Ureter (tissue), 1 donor: ENCODE measurements at regions not wholly inside any gene's neighbourhood (a gene's known extent, or its start where the extent isn't known, plus 50 kb on each side); places are given as distances from the start of the nearest gene placed in this dataset.

Source experiments
- DNase-seq: peaks from one replicate; pipeline ENCODE4 v3.0.0-alpha.2; 2020; ENCODE audit warnings: low spot score
- donor health status: DM: yes; HTN: yes; CAD: no.

GRCh38 chr15:47993051-47993450, 127.7 kb upstream of the SLC24A5 start:
- no peak for DNase-seq

DNA sequence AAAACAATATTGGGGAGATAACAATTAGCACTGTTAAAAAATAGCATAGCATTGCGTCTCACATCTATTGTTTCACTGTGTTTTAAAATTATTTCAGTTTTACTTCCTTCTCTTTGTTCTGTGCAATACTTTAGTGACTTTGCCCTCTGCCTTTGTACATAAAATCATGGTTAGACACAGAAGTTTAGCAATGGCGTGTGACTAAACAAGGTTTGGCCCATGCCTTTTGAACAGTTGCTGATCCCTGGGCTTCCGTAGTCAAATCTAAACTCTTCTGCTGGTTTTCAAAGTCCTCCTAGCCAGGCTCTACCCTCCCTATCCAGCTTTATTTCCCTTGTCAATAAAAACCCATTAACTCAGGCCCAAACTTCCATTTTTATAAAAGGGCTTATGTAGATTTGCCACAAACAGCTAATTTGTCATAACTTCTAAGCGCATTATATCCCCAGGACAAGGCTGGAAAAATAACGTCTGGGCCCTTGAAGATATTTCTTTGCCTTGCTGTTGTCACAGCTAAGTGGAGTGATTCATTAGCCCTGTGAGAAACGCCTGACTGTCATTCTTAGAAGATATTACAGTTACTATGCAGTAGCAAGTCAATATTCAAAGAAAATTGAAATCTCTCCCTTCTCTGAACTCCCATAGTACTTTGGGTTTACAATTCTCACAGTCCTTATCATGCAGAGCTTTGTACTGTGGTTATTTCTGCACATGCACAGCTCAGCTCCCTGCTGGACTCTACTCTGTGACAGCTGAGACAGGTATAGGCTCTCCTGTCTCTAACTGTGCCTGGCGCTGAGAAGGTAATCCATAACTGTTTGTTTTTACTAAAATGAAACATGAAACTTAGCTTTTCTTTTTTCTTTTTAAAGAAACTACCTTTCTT, 123.4 kb upstream of the SLC24A5 start:
- no peak for DNase-seq

DNA sequence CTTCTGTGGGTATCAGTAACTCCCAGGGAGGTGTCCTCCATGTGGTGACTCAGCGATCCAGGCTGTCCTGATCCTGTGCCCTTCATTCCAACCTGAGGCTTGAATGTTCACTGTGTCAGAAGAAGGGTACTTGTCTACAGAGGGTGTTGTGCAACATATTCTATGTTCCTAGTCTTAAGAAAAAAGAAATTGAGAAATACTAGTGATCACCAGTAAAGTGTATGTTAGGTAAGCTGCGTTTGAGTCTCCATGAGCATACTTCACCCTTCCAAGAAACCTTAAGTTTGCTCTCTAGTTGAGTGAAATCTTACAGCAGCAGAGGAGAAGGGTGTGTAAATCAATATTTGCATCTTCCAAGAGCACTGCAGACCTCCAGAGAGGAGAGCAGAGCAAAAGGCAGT, 122.2 kb upstream of the SLC24A5 start:
- no peak for DNase-seq

DNA sequence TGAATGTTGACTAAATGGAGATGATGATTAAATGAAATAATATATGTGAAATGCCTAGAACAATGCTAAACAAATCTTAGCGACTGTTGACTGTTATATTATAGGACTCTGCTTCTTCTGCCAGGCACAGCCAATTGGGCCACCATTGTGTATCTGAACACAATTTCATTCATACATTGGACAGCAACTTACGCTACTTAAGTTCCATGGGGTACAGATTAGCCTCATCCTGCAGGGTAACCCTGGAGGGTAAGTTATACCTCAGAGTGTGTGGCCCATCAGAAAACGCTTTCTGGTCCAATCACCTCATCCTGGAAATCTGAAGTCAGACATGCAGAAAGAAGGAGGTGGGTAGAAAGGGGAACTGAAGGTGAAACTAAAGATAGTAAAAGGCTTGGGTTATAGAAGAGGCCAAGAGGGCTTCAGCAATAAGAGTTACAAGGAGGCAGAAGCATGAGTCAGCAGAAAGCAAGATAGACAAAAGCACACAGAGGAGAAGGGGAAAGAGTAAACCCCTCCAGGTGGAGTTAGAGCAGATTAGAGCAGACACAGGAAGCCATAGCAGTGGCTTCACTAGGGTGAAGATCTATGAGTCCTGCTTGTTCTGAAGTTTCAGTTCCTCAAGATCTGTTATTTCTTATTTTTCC, 119.3 kb upstream of the SLC24A5 start:
- DNase-seq = no peak

DNA sequence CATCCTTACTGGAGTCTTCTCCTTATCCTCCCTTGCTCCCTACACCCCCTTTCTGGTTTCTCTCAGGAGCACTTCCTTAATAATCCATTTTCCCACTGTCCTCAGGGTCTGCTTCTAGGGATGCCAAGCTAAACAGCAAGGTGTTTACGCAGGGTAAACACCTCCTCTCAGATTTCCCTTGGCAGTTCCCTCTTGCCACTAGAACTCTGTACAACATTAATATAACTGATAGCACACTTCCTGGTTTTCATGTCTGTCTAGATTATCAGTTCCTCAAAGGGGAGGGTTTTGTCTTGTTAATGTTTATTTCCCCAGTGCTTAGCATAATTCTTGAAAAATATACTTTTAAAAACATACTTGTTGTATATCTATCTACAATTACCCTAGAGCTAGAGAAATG, 118.0 kb upstream of the SLC24A5 start:
- DNase-seq = no peak

GRCh38 chr15:48003441-48003840, 117.3 kb upstream of the SLC24A5 start:
- no peak for DNase-seq

DNA sequence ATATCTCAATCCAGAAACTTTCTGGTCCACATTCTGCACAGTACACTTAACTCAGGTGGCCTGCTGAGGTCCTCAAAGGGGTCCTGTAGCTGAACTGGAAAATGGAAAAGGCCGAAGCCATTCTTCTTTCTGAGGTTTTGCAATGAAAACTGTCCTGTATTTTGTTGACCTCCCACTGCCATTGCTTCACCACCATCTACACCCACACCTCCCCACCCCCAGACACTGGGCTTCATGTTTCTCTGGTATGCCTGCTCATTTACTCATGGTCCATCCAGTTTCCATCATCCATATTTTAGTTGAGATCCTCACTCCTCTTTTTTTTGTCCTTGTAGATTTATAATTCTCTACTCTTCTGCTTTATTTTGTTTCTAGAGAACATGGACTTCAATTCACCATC, 115.7 kb upstream of the SLC24A5 start:
- DNase-seq = no peak

GRCh38 chr15:48006031-48006511, 114.7 kb upstream of the SLC24A5 start:
- DNase-seq = no peak

- no peak for DNase-seq
These were observed 110.5 kb upstream of the SLC24A5 start for GRCh38 chr15:48010316-48010715.

- DNase-seq = no peak
These were observed 108.6 kb upstream of the SLC24A5 start for GRCh38 chr15:48012191-48012590.

GRCh38 chr15:48016865-48017264, 103.9 kb upstream of the SLC24A5 start:
- DNase-seq = no peak

- peak; percentile 44 for DNase-seq
These were observed 103.0 kb upstream of the SLC24A5 start for GRCh38 chr15:48017747-48018146.

DNA sequence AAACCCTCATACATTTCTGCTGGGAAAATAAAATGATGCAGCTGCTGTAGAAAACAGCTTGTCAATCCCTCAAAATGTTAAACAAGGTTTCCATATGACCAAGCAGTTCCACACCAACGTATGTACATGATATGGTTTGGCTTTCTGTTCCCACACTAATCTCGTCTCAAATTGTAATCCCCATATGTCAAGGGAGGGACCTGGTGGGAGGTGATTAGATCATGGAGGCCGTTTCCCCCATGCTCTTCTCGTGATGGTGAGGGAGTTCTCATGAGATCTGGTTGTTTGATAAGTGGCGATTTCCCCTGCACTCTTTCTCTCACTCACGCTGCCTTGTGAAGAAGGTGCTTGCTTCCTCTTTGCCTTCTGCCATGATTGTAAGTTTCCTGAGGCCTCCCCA, 100.6 kb upstream of the SLC24A5 start:
- DNase-seq = no peak

- no peak for DNase-seq
These were observed 99.3 kb upstream of the SLC24A5 start for GRCh38 chr15:48021336-48022086.

DNA sequence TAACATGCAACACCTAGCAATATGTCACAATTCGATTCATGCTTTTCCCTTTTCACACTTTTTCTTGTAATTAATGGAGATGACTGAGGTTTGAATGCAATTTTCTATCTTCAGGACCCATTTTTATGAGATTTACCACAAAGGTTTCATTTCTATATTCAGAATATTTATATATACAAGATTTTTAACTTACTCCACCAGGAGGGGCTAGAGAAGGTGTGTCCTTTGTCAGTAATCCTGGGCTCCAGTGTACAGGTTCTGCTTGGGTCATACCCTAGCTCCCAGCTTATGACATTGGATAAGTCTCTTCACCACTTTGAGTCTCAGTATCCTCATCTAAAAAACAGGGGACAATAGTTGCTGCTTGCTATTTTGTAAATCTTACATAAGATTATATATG, 95.7 kb upstream of the SLC24A5 start:
- no peak for DNase-seq

GRCh38 chr15:48028712-48029111, 92.1 kb upstream of the SLC24A5 start:
- DNase-seq = no peak

GRCh38 chr15:48029642-48030041, 91.1 kb upstream of the SLC24A5 start:
- no peak for DNase-seq

DNA sequence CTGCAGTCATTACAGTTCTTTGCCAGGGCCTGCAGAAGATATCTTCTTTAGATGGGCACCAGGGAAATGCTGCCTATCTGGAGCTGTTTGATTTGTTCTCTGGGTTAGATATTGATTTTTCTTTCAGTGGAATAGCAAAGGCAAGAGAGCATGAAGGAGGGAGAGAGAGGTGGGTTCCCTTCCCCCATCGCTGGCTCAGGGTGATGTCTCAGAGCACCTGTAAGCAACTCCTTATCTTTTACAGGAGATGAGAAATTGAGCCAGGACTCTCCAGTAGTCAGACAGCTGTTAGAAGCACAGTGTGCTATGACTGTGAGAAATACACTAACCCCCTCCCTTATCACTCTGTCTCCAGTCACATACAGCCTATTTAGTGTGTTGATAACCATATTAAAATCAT, 89.3 kb upstream of the SLC24A5 start:
- DNase-seq = no peak

DNA sequence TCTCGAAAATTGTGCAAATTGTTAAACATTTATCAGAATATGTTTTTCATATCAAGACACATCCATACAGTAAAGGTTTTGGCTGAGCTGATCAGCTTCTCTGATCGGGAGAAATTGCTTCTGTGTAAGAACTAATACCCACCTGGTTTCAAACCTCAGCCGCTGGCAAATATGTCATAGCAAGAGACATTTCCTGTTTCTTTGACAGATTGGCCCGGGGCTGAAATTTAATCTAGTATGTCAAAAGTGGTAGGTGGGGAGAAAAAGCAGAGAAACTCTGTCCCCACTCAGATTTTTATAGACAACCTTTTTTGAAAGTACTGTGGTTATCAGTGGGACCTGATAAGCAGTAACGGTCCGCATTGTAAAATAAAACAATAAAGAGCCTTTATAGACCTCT, 88.8 kb upstream of the SLC24A5 start:
- no peak for DNase-seq

GRCh38 chr15:48032911-48033310, 87.9 kb upstream of the SLC24A5 start:
- DNase-seq = no peak

DNA sequence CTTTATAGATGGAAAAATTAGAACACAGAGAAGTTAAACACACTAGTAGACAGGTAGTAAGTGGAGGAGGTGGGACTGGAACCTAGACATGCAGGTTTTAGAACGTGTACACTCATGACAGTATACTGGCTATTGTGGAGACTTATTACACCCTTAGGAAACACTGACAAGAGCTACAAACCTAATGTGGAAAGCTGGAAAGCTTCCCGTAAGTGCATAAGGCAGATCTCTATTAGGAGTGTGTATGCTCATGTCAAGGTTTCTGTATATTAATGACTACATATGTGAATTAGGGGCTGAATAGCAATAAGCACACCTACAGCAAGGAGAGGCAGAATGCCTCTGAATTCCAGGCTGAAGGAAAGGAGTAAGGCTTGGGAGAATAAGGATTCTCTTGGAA, 82.6 kb upstream of the SLC24A5 start:
- no peak for DNase-seq

DNA sequence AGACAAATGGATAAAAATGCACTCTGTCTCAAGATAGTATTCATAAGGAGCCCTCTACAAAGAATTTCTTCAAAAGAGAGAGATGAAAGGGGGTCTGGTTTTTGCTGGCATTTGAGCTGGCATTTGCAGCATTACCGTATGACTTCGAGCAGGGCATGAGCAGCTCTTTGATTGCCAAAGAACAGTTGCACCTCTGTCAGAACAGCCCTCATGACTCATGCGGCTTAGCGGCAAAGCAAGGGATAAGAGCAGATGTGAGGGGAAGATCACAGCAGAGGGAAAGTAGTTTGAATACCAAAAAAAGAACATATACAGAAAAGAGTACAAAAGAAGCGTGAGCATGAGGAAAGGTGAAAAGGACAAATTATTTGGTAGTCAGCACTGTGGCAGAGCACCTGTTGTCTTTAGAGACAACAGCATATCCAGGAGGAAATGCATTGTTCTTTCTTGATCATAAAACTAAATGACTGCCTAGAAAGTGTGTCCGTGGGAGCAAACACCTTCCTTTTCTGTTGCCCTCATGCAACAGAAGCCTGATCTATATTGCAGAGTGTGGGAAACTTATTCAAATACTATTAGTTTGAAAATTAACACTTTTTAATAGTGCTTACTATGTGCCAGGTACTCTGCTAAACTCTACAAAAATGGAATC, 80.5 kb upstream of the SLC24A5 start:
- DNase-seq = no peak
